PC-9 (cell line): ENCODE measurements at regions not wholly inside any gene's neighbourhood (a gene's known extent, or its start where the extent isn't known, plus 50 kb on each side); places are given as distances from the start of the nearest gene placed in this dataset.

Experiments
- CTCF ChIP-seq: fragments of 200-600 bp; sonication (generic); conservative IDR thresholded peaks from 2 replicates; pipeline ENCODE4 v1.6.1; 2017; ENCODE audit warnings: mixed run types, antibody characterized with exemption, mild to moderate bottlenecking, moderate library complexity
- EZH2 ChIP-seq: fragments of 200-600 bp; sonication (generic); IDR thresholded peaks from 2 replicates; pipeline ENCODE4 v1.8.0; 2017; ENCODE audit warnings: antibody characterized with exemption, low read depth

- no peak for TF ChIP-seq CTCF
- no peak for TF ChIP-seq EZH2
These were observed 144.8 kb upstream of the ZNF804B start for GRCh38 chr7:88614736-88615135.
